ENCODE measurements at regions not wholly inside any gene's neighbourhood (a gene's known extent, or its start where the extent isn't known, plus 50 kb on each side); places are given as distances from the start of the nearest gene placed in this dataset.

GRCh38 chr1:60898987-60899386 lies 183.4 kb upstream of the NFIA start:
- H2AK5ac ChIP-seq (ENCODE audit: low read depth, low read length), result no peak overlapping the region
- no peak for DNase-seq (ENCODE audit: low read depth in 1 of 2, low spot score in 2 of 2)
- FAIRE-seq, result no peak
- H4K91ac ChIP-seq (replicated peaks; ENCODE audit: insufficient read length, low read length), result no peak overlapping the region
- H3K27ac ChIP-seq (ENCODE audit: low read depth, low read length), result no peak overlapping the region
- no peaks in the 10 kb centered on the region for H3K36me3 ChIP-seq (ENCODE audit: control insufficient read depth in 2 of 4, insufficient read depth in 4 of 4, low read length in 3 of 4)
- H3K23me2 ChIP-seq (ENCODE audit: low read depth, low read length), result no peaks in the 10 kb centered on the region
- no peaks in the 10 kb centered on the region for H3K79me1 ChIP-seq (ENCODE audit: low read depth, low read length)
- ChIA-PET CTCF (ENCODE audit: partially characterized antibody) (no interaction called here), POLR2A (ENCODE audit: partially characterized antibody) (no interaction called here)
- H3K4me1 ChIP-seq (replicated peaks in 1 of 4; ENCODE audit: control insufficient read depth in 3 of 4, insufficient read depth in 4 of 4, low read length in 3 of 4), result peaks cover 0 to 10% (median 5%) of the 10 kb centered on the region in 4 experiments; a peak in 4 of 7 replicates
- H3K18ac ChIP-seq (ENCODE audit: extremely low read depth, low read length), result no peak overlapping the region
- H3K14ac ChIP-seq (ENCODE audit: insufficient read length), result no peak overlapping the region
- H3K23ac ChIP-seq (ENCODE audit: insufficient read length), result no peak overlapping the region
- H2BK120ac ChIP-seq (replicated peaks; ENCODE audit: low read depth, low read length), result no peak overlapping the region
- no peak overlapping the region for H2BK12ac ChIP-seq (ENCODE audit: low read depth, low read length)
- no peak overlapping the region for H2BK15ac ChIP-seq (ENCODE audit: low read length)
- H3K4me2 ChIP-seq (ENCODE audit: insufficient read depth in 1 of 2, low read depth in 2 of 2, low read length in 2 of 2), result no peak overlapping the region
- H3K4me3 ChIP-seq (ENCODE audit: extremely low read depth in 1 of 4, insufficient read depth in 2 of 4, low read depth in 3 of 4, low read length in 4 of 4), result no peak overlapping the region
- no peak overlapping the region for H2AFZ ChIP-seq (ENCODE audit: low read length)
- no peak overlapping the region for H3K4ac ChIP-seq (replicated peaks; ENCODE audit: insufficient read length, low read depth, low read length)
- no peak overlapping the region for H2BK5ac ChIP-seq (ENCODE audit: low read depth, low read length)
- 91% methylated on average over 4 of the region's 4 CpGs; no CpG with 5 or more reads in 1 of the 2 experiments for WGBS, 2 experiments (ENCODE audit: extremely low coverage in 1 of 2, insufficient coverage in 1 of 2, insufficient read length in 1 of 2, insufficient replicate concordance in 2 of 2, low coverage in 1 of 2, low lambda C conversion rate in 2 of 2, missing lambda C conversion rate in 1 of 2)
- H4K20me1 ChIP-seq (replicated peaks in 1 of 2; ENCODE audit: control insufficient read depth in 1 of 2, insufficient read depth in 2 of 2, low read length in 2 of 2), result no peaks in the 10 kb centered on the region
- no peaks in the 10 kb centered on the region for H3K9me3 ChIP-seq (ENCODE audit: insufficient read depth in 2 of 2, low read depth in 1 of 2, low read length in 1 of 2)
- no peak overlapping the region for H4K8ac ChIP-seq (ENCODE audit: extremely low read depth, insufficient read depth, low read length)
- no peaks in the 10 kb centered on the region for H3K27me3 ChIP-seq (replicated peaks in 1 of 4; ENCODE audit: control insufficient read depth in 3 of 4, extremely low read depth in 1 of 4, insufficient read depth in 3 of 4, low read length in 3 of 4)
- H4K5ac ChIP-seq (ENCODE audit: insufficient read length, low read depth, low read length), result no peak overlapping the region
- no peak overlapping the region for H2BK20ac ChIP-seq (ENCODE audit: low read length)
- H3K56ac ChIP-seq (replicated peaks; ENCODE audit: insufficient read length, low read depth, low read length), result no peak overlapping the region
- no peak overlapping the region for H3K9ac ChIP-seq (replicated peaks in 1 of 4; ENCODE audit: extremely low read depth in 1 of 4, low read depth in 3 of 4, low read length in 3 of 4)
- no peaks in the 10 kb centered on the region for H3K79me2 ChIP-seq (ENCODE audit: control insufficient read depth in 1 of 2, insufficient read depth in 2 of 2, low read length in 2 of 2)
- no peak for TF ChIP-seq NANOG (IDR thresholded peaks at IDR 0.05; ENCODE audit: insufficient read depth, low read depth, low read length, poor library complexity, severe bottlenecking)
- no peak for TF ChIP-seq SUZ12 (IDR thresholded peaks at IDR 0.05; ENCODE audit: low read length)
- TF ChIP-seq SP4 (IDR thresholded peaks at IDR 0.05; ENCODE audit: low read length), result no peak
- no peak for TF ChIP-seq BRCA1 (IDR thresholded peaks at IDR 0.05; ENCODE audit: low read depth, low read length)
- no peak for TF ChIP-seq FOSL1 (IDR thresholded peaks at IDR 0.05; ENCODE audit: insufficient read depth, low read depth, low read length)
- TF ChIP-seq, protein P1, sequence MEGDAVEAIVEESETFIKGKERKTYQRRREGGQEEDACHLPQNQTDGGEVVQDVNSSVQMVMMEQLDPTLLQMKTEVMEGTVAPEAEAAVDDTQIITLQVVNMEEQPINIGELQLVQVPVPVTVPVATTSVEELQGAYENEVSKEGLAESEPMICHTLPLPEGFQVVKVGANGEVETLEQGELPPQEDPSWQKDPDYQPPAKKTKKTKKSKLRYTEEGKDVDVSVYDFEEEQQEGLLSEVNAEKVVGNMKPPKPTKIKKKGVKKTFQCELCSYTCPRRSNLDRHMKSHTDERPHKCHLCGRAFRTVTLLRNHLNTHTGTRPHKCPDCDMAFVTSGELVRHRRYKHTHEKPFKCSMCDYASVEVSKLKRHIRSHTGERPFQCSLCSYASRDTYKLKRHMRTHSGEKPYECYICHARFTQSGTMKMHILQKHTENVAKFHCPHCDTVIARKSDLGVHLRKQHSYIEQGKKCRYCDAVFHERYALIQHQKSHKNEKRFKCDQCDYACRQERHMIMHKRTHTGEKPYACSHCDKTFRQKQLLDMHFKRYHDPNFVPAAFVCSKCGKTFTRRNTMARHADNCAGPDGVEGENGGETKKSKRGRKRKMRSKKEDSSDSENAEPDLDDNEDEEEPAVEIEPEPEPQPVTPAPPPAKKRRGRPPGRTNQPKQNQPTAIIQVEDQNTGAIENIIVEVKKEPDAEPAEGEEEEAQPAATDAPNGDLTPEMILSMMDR (IDR thresholded peaks at IDR 0.05; ENCODE audit: control extremely low read depth in 1 of 3, insufficient read depth in 1 of 3, low read depth in 1 of 3, low read length in 3 of 3), result no peak
- TF ChIP-seq, protein P2, sequence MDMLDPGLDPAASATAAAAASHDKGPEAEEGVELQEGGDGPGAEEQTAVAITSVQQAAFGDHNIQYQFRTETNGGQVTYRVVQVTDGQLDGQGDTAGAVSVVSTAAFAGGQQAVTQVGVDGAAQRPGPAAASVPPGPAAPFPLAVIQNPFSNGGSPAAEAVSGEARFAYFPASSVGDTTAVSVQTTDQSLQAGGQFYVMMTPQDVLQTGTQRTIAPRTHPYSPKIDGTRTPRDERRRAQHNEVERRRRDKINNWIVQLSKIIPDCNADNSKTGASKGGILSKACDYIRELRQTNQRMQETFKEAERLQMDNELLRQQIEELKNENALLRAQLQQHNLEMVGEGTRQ (IDR thresholded peaks at IDR 0.05; ENCODE audit: low read length), result no peak
- no peak for TF ChIP-seq KDM4A (IDR thresholded peaks at IDR 0.05; ENCODE audit: low read depth, low read length, severe bottlenecking)
- no peak for TF ChIP-seq JUN (IDR thresholded peaks at IDR 0.05; ENCODE audit: low read depth, low read length)
- no peak for TF ChIP-seq POLR2AphosphoS5 (IDR thresholded peaks at IDR 0.05; ENCODE audit: low read depth, low read length)
